VCaP (cell line): ENCODE measurements at regions not wholly inside any gene's neighbourhood (a gene's known extent, or its start where the extent isn't known, plus 50 kb on each side); places are given as distances from the start of the nearest gene placed in this dataset.

Experiments used
- H3K27ac ChIP-seq: fragments of 450-650 bp; 2 replicates; pipeline ENCODE4 v1.5.1; 2017
- CTCF ChIP-seq: fragments of 450-650 bp; conservative IDR thresholded peaks from 2 replicates; pipeline ENCODE4 v1.5.1; 2017; ENCODE audit warnings: mild to moderate bottlenecking, moderate library complexity

- H3K27ac ChIP-seq = no peak overlapping the region
- no peak for TF ChIP-seq CTCF
Measured at GRCh38 chr10:31081937-31082840, 50.5 kb upstream of the ZNF438 start.

- no peak overlapping the region for H3K27ac ChIP-seq
- peak; percentile 61 for TF ChIP-seq CTCF
Measured at GRCh38 chr10:31083765-31084184, 52.1 kb upstream of the ZNF438 start.

GRCh38 chr10:31087011-31087410 is 55.3 kb upstream of the ZNF438 start:
- TF ChIP-seq CTCF = no peak
- no peak overlapping the region for H3K27ac ChIP-seq

GRCh38 chr10:31087851-31088250 is 56.2 kb upstream of the ZNF438 start:
- no peak for TF ChIP-seq CTCF
- H3K27ac ChIP-seq = no peak overlapping the region

GRCh38 chr10:31090894-31091607 is 59.4 kb upstream of the ZNF438 start:
- TF ChIP-seq CTCF = no peak

GRCh38 chr10:31095677-31096560 is 64.3 kb upstream of the ZNF438 start:
- TF ChIP-seq CTCF = no peak
- no peak overlapping the region for H3K27ac ChIP-seq

More at GRCh38 chr10:31090894-31091607, 59.4 kb upstream of the ZNF438 start:
- no peak overlapping the region for H3K27ac ChIP-seq
